NCI-H1417 (cell line): ENCODE measurements at regions not wholly inside any gene's neighbourhood (a gene's known extent, or its start where the extent isn't known, plus 50 kb on each side); places are given as distances from the start of the nearest gene placed in this dataset.

Experiments used
- DNase-seq, 3 experiments: peaks; one replicate each; lab custom pipeline; 2025; lab: John Stamatoyannopoulos, UW

GRCh38 chr6:56767435-56767834 is 124.7 kb upstream of the DST start:
- DNase-seq = no peak

GRCh38 chr6:56766806-56767178 is 124.1 kb upstream of the DST start:
- no peak for DNase-seq

GRCh38 chr6:56766139-56766805 is 123.6 kb upstream of the DST start:
- no peak for DNase-seq

GRCh38 chr6:56765494-56765893 is 122.8 kb upstream of the DST start:
- DNase-seq = no peak

GRCh38 chr6:56764081-56764566 is 121.4 kb upstream of the DST start:
- DNase-seq = peak in 2 of 3 experiments; percentile 14 to 46

- no peak for DNase-seq
Measured at GRCh38 chr6:56761651-56762050, 119.0 kb upstream of the DST start.

- no peak for DNase-seq
Measured at GRCh38 chr6:56760842-56761241, 118.2 kb upstream of the DST start.

- peak in 1 of 3 experiments; percentile 17 for DNase-seq
Measured at GRCh38 chr6:56759521-56759920, 116.8 kb upstream of the DST start.

- no peak for DNase-seq
Measured at GRCh38 chr6:56758553-56758952, 115.9 kb upstream of the DST start.

GRCh38 chr6:56758120-56758519 is 115.4 kb upstream of the DST start:
- no peak for DNase-seq

GRCh38 chr6:56757588-56757984 is 114.9 kb upstream of the DST start:
- DNase-seq = no peak

GRCh38 chr6:56756791-56757587 is 114.3 kb upstream of the DST start:
- no peak for DNase-seq

GRCh38 chr6:56756219-56756789 is 113.6 kb upstream of the DST start:
- DNase-seq = no peak

- DNase-seq = no peak
Measured at GRCh38 chr6:56755040-56755439, 112.4 kb upstream of the DST start.

- DNase-seq = no peak
Measured at GRCh38 chr6:56753811-56754210, 111.1 kb upstream of the DST start.

- no peak for DNase-seq
Measured at GRCh38 chr6:56752534-56752933, 109.8 kb upstream of the DST start.

GRCh38 chr6:56752009-56752408 is 109.3 kb upstream of the DST start:
- peak in 1 of 3 experiments; percentile 53 for DNase-seq

GRCh38 chr6:56751604-56752003 is 108.9 kb upstream of the DST start:
- no peak for DNase-seq

GRCh38 chr6:56750686-56751085 is 108.0 kb upstream of the DST start:
- DNase-seq = no peak

GRCh38 chr6:56749632-56750151 is 107.0 kb upstream of the DST start:
- DNase-seq = no peak

GRCh38 chr6:56746767-56747504 is 104.2 kb upstream of the DST start:
- DNase-seq = peak; percentile 22 to 55 (median 48)

GRCh38 chr6:56745971-56746370 is 103.3 kb upstream of the DST start:
- no peak for DNase-seq
